GM12873 (cell line): ENCODE measurements at regions not wholly inside any gene's neighbourhood (a gene's known extent, or its start where the extent isn't known, plus 50 kb on each side); places are given as distances from the start of the nearest gene placed in this dataset.

ENCODE experiments used
- CTCF ChIP-seq: IDR thresholded peaks from 2 replicates; pipeline ENCODE4 v1.5.1; 2012; ENCODE audit warnings: low read depth, mild to moderate bottlenecking, moderate library complexity, low read length, control low read depth; ENCODE audit not compliant: insufficient read depth; ENCODE audit errors: missing control alignments

GRCh38 chrX:30504309-30504708 is 73.3 kb downstream of the TASL start:
- TF ChIP-seq CTCF, result peak; percentile 38

- TF ChIP-seq CTCF, result no peak
Observed at GRCh38 chrX:30495468-30495867, 82.1 kb downstream of the TASL start.

- TF ChIP-seq CTCF, result peak; percentile 40
Observed at GRCh38 chrX:30493348-30493747, 84.2 kb downstream of the TASL start.

- TF ChIP-seq CTCF, result peak; percentile 40
Observed at GRCh38 chrX:30489323-30489722, 88.2 kb downstream of the TASL start.

- TF ChIP-seq CTCF, result peak; percentile 48
Observed at GRCh38 chrX:30488092-30488491, 89.5 kb downstream of the TASL start.

- TF ChIP-seq CTCF, result no peak
Observed at GRCh38 chrX:30483996-30484395, 93.6 kb downstream of the TASL start.

GRCh38 chrX:30468471-30468870 is 109.1 kb downstream of the TASL start:
- no peak for TF ChIP-seq CTCF
